PFSK-1 (cell line): ENCODE measurements at regions not wholly inside any gene's neighbourhood (a gene's known extent, or its start where the extent isn't known, plus 50 kb on each side); places are given as distances from the start of the nearest gene placed in this dataset.

Source experiments
- POLR2AphosphoS5 ChIP-seq: IDR thresholded peaks from 2 replicates; pipeline ENCODE4 v1.6.1; 2012; ENCODE audit warnings: low read depth, mild to moderate bottlenecking, control low read depth, low read length, moderate library complexity
- REST ChIP-seq, 2 experiments: IDR thresholded peaks; 2 replicates each; pipeline versions ENCODE4 v1.6.1 to v1.8.0; 2011 to 2012; ENCODE audit warnings: low read depth in 2 of 2, low read length in 2 of 2, control low read depth in 1 of 2, inconsistent platforms in 1 of 2, mild to moderate bottlenecking in 1 of 2, moderate library complexity in 1 of 2; ENCODE audit not compliant: insufficient read depth in 1 of 2
- SIN3A ChIP-seq: IDR thresholded peaks from 2 replicates; pipeline ENCODE4 v1.6.1; 2012; ENCODE audit warnings: mild to moderate bottlenecking, low read length, moderate library complexity, borderline replicate concordance; ENCODE audit not compliant: insufficient read depth
- TAF1 ChIP-seq: IDR thresholded peaks from 2 replicates; pipeline ENCODE4 v1.6.1; 2012; ENCODE audit warnings: low read length, control low read depth, borderline replicate concordance; ENCODE audit not compliant: insufficient read depth

- TF ChIP-seq POLR2AphosphoS5, result no peak
- TF ChIP-seq TAF1, result no peak
- no peak for TF ChIP-seq REST (IDR thresholded peaks at IDR 0.05; ENCODE audit: insufficient read depth in 1 of 2, low read depth in 2 of 2, low read length in 2 of 2)
- TF ChIP-seq SIN3A, result no peak
Observed at GRCh38 chr21:16504766-16505165, 775.0 kb downstream of the USP25 start.
